HL-60 (cell line): ENCODE measurements at regions not wholly inside any gene's neighbourhood (a gene's known extent, or its start where the extent isn't known, plus 50 kb on each side); places are given as distances from the start of the nearest gene placed in this dataset.

Source experiments
- DNase-seq, 2 experiments: peaks; one replicate each; pipeline ENCODE4 v3.0.0-alpha.2; 2010 to 2020; ENCODE audit warnings: low read depth in 1 of 2, low spot score in 1 of 2
- H3K27ac ChIP-seq: fragments of 250-450 bp; sonication (Bioruptor Pico); replicated peaks from 2 replicates; pipeline ENCODE4 v1.5.1; 2020; ENCODE audit warnings: mild to moderate bottlenecking, moderate library complexity
- H3K27me3 ChIP-seq: fragments of 250-450 bp; sonication (Bioruptor Pico); 2 replicates; pipeline ENCODE4 v1.5.1; 2021; ENCODE audit warnings: mild to moderate bottlenecking, moderate library complexity; ENCODE audit not compliant: insufficient read depth, poor library complexity, severe bottlenecking
- H3K4me3 ChIP-seq: replicated peaks from 2 replicates; pipeline ENCODE4 v1.5.1; 2011; ENCODE audit warnings: mild to moderate bottlenecking, control low read depth, low read length; ENCODE audit not compliant: insufficient read depth
- CTCF ChIP-seq: IDR thresholded peaks from one replicate; pipeline ENCODE4 v1.5.1; 2011; ENCODE audit warnings: low read length, control low read depth, inconsistent platforms; ENCODE audit not compliant: insufficient read depth
- GABPA ChIP-seq: IDR thresholded peaks from 2 replicates; pipeline ENCODE4 v1.6.1; 2012; ENCODE audit warnings: low read depth
- POLR2AphosphoS5 ChIP-seq: IDR thresholded peaks from 2 replicates; pipeline ENCODE4 v1.6.1; 2012; ENCODE audit warnings: low read depth
- REST ChIP-seq: IDR thresholded peaks from 2 replicates; pipeline ENCODE4 v1.6.1; 2012; ENCODE audit warnings: low read depth; ENCODE audit not compliant: insufficient replicate concordance
- SPI1 ChIP-seq: IDR thresholded peaks from 2 replicates; pipeline ENCODE4 v1.6.1; 2012; ENCODE audit warnings: low read depth, mild to moderate bottlenecking, borderline replicate concordance

- TF ChIP-seq POLR2AphosphoS5 (no peak), CTCF (no peak), SPI1 (no peak), REST (no peak), GABPA (no peak)
- Histone ChIP-seq H3K4me3 (no peak overlapping the region), H3K27me3 (no peaks in the 10 kb centered on the region), H3K27ac (no peak overlapping the region)
- no peak for DNase-seq
These were observed 112.1 kb upstream of the PIEZO2 start for GRCh38 chr18:11261486-11261885.

- H3K27me3 ChIP-seq = no peaks in the 10 kb centered on the region
- no peak for DNase-seq
- TF ChIP-seq CTCF = no peak
- no peak for TF ChIP-seq SPI1
- H3K27ac ChIP-seq = no peak overlapping the region
- no peak overlapping the region for H3K4me3 ChIP-seq
These were observed 111.6 kb upstream of the PIEZO2 start for GRCh38 chr18:11260961-11261461.

GRCh38 chr18:11259469-11260150 lies 110.2 kb upstream of the PIEZO2 start:
- no peaks in the 10 kb centered on the region for H3K27me3 ChIP-seq
- no peak overlapping the region for H3K27ac ChIP-seq
- no peak for DNase-seq
- TF ChIP-seq POLR2AphosphoS5 (no peak), GABPA (no peak), SPI1 (peak; percentile 50), CTCF (no peak), REST (no peak)
- no peak overlapping the region for H3K4me3 ChIP-seq

- no peak overlapping the region for H3K27ac ChIP-seq
- no peak for TF ChIP-seq SPI1
- TF ChIP-seq CTCF = no peak
- TF ChIP-seq REST = no peak
- no peak for TF ChIP-seq POLR2AphosphoS5
- TF ChIP-seq GABPA = no peak
These were observed 108.8 kb upstream of the PIEZO2 start for GRCh38 chr18:11258039-11258610.

More at GRCh38 chr18:11258039-11258610, 108.8 kb upstream of the PIEZO2 start:
- H3K27me3 ChIP-seq = no peaks in the 10 kb centered on the region
- H3K4me3 ChIP-seq = no peak overlapping the region
- DNase-seq = no peak
